Breast epithelium (tissue), 4 donors: ENCODE measurements at regions not wholly inside any gene's neighbourhood (a gene's known extent, or its start where the extent isn't known, plus 50 kb on each side); places are given as distances from the start of the nearest gene placed in this dataset.
A peak's percentile ranks its signal among the peaks of the same experiment; 100 is the strongest.

Experiments
- DNase-seq, 2 donors: peaks; one replicate each; pipeline ENCODE4 v3.0.0-alpha.2; 2019; ENCODE audit warnings: low spot score in 2 of 2
- H3K27ac ChIP-seq, 2 donors: fragments of 200-600 bp; sonication (generic) in 1 of 2; one replicate each; pipeline ENCODE4 v1.5.1; 2016 to 2019; ENCODE audit warnings: mild to moderate bottlenecking in 1 of 2
- H3K27me3 ChIP-seq, 2 donors: fragments of 200-600 bp; sonication (generic) in 1 of 2; one replicate each; pipeline versions ENCODE4 v1.5.1 to v1.6.0; 2017 to 2019; ENCODE audit warnings: control low read depth in 1 of 2, mild to moderate bottlenecking in 1 of 2
- H3K36me3 ChIP-seq: fragments of 200-600 bp; one replicate; pipeline ENCODE4 v1.5.1; 2019
- H3K4me1 ChIP-seq, 2 donors: fragments of 200-600 bp; sonication (generic); one replicate each; pipeline ENCODE4 v1.5.1; 2016 to 2019; ENCODE audit warnings: control low read depth in 1 of 2
- H3K4me3 ChIP-seq, 3 donors: fragments of 200-600 bp; sonication (generic); 1 replicate in 2 of 3; 2 replicates in 1 of 3; pipeline ENCODE4 v1.5.1; 2016 to 2019; ENCODE audit warnings: mild to moderate bottlenecking in 3 of 3, moderate library complexity in 2 of 3
- H3K9me3 ChIP-seq, 2 donors: fragments of 200-600 bp; sonication (generic) in 1 of 2; one replicate each; pipeline ENCODE4 v1.5.1; 2016 to 2019; ENCODE audit warnings: control low read depth in 1 of 2
- POLR2A ChIP-seq: fragments of 450-650 bp; IDR thresholded peaks from one replicate; pipeline ENCODE4 v1.6.1; 2016; ENCODE audit warnings: antibody characterized with exemption, mild to moderate bottlenecking, moderate library complexity
- POLR2AphosphoS5 ChIP-seq, 3 donors: sonication (generic); formaldehyde crosslinking; IDR thresholded peaks; one replicate each; pipeline ENCODE4 v1.6.1; 2017; ENCODE audit warnings: antibody characterized with exemption in 3 of 3
- intact Hi-C: fragments of 100-400 bp; cut with DNase I; formaldehyde crosslinking; loops from one replicate; pipeline ENCODE4 v1.15.1; 2023; ENCODE audit warnings: low total_unique reads
- TF ChIP-seq, protein P1 (sequence below), 3 donors: fragments of 450-650 bp; IDR thresholded peaks; one replicate each; pipeline ENCODE4 v1.5.1; 2016 to 2017; ENCODE audit warnings: antibody characterized with exemption in 3 of 3, mild to moderate bottlenecking in 3 of 3, moderate library complexity in 3 of 3

- Histone ChIP-seq H3K9me3 (peaks cover 0 to 9% of the 10 kb centered on the region in 2 donors), H3K27me3 (no peaks in the 10 kb centered on the region), H3K27ac (no peak overlapping the region), H3K4me3 (no peak overlapping the region), H3K36me3 (no peaks in the 10 kb centered on the region), H3K4me1 (no peaks in the 10 kb centered on the region)
- intact Hi-C loops: no loop called here
- TF ChIP-seq POLR2AphosphoS5 (IDR thresholded peaks at IDR 0.05): no peak
- TF ChIP-seq POLR2A: no peak
- TF ChIP-seq, protein P1, sequence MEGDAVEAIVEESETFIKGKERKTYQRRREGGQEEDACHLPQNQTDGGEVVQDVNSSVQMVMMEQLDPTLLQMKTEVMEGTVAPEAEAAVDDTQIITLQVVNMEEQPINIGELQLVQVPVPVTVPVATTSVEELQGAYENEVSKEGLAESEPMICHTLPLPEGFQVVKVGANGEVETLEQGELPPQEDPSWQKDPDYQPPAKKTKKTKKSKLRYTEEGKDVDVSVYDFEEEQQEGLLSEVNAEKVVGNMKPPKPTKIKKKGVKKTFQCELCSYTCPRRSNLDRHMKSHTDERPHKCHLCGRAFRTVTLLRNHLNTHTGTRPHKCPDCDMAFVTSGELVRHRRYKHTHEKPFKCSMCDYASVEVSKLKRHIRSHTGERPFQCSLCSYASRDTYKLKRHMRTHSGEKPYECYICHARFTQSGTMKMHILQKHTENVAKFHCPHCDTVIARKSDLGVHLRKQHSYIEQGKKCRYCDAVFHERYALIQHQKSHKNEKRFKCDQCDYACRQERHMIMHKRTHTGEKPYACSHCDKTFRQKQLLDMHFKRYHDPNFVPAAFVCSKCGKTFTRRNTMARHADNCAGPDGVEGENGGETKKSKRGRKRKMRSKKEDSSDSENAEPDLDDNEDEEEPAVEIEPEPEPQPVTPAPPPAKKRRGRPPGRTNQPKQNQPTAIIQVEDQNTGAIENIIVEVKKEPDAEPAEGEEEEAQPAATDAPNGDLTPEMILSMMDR (IDR thresholded peaks at IDR 0.05): no peak
- no peak for DNase-seq
These were observed 545.5 kb downstream of the CCDC171 start for GRCh38 chr9:16098306-16098705.

- TF ChIP-seq POLR2AphosphoS5 (IDR thresholded peaks at IDR 0.05): no peak
- TF ChIP-seq, protein P1 (IDR thresholded peaks at IDR 0.05): no peak
- no peak for TF ChIP-seq POLR2A
- H3K4me3 ChIP-seq: no peak overlapping the region
- intact Hi-C loops: no loop called here
- H3K9me3 ChIP-seq: peaks cover 0 to 9% of the 10 kb centered on the region in 2 donors
- no peak for DNase-seq
- H3K36me3 ChIP-seq: no peaks in the 10 kb centered on the region
- H3K27me3 ChIP-seq: no peaks in the 10 kb centered on the region
- peak overlapping the region in 1 of 2 donors; percentile 57 for H3K27ac ChIP-seq
- H3K4me1 ChIP-seq: no peaks in the 10 kb centered on the region
These were observed 547.1 kb downstream of the CCDC171 start for GRCh38 chr9:16099732-16100536.

- no peaks in the 10 kb centered on the region for H3K4me1 ChIP-seq
- H3K4me3 ChIP-seq: no peak overlapping the region
- peak overlapping the region in 1 of 2 donors; percentile 57 for H3K27ac ChIP-seq
- TF ChIP-seq, protein P1 (IDR thresholded peaks at IDR 0.05): no peak
- TF ChIP-seq POLR2AphosphoS5 (IDR thresholded peaks at IDR 0.05): peak in 1 of 3 donors; percentile 77
- DNase-seq: peak in 1 of 2 donors; percentile 24
- H3K36me3 ChIP-seq: no peaks in the 10 kb centered on the region
- H3K27me3 ChIP-seq: no peaks in the 10 kb centered on the region
- peaks cover 0 to 9% of the 10 kb centered on the region in 2 donors for H3K9me3 ChIP-seq
- intact Hi-C loops: no loop called here
These were observed 547.8 kb downstream of the CCDC171 start for GRCh38 chr9:16100537-16101091.

DNA sequence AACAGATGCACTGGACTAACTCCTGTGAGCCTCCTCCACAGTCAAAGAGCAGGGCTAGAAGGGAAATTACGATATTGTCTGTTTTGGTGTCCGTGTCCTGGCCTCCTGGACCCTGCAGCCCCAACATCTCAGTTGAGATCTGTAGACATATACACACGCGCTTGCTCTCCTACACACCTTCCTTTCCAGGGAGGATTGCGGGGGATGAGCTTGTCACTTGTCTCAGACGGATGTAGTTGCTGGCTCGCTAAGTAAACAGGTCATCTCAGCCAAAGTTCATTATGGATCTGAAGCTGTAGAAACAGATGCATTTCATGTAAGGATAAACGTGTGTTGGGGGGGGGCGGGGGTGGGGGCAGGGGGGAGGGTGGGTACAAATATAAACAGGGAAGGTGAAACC, 549.3 kb downstream of the CCDC171 start:
- no peaks in the 10 kb centered on the region for H3K4me1 ChIP-seq
- no peaks in the 10 kb centered on the region for H3K27me3 ChIP-seq
- DNase-seq: no peak
- intact Hi-C loops: no loop called here
- no peaks in the 10 kb centered on the region for H3K36me3 ChIP-seq
- TF ChIP-seq POLR2A (no peak), POLR2AphosphoS5 (IDR thresholded peaks at IDR 0.05) (no peak)
- TF ChIP-seq, protein P1 (IDR thresholded peaks at IDR 0.05): no peak
- H3K27ac ChIP-seq: no peak overlapping the region
- H3K9me3 ChIP-seq: peaks cover 0 to 9% of the 10 kb centered on the region in 2 donors
- H3K4me3 ChIP-seq: no peak overlapping the region
